OCI-LY1 (cell line): ENCODE measurements at regions not wholly inside any gene's neighbourhood (a gene's known extent, or its start where the extent isn't known, plus 50 kb on each side); places are given as distances from the start of the nearest gene placed in this dataset.

ENCODE experiments used
- H2AFZ ChIP-seq: fragments of 200-600 bp; sonication (generic), shearing (Covaris generic); 2 replicates; pipeline ENCODE4 v1.6.0; 2014; ENCODE audit warnings: antibody characterized with exemption, mild to moderate bottlenecking, low read length
- H3F3A ChIP-seq: fragments of 200-600 bp; sonication (generic), shearing (Covaris generic); 2 replicates; pipeline ENCODE4 v1.6.0; 2014; ENCODE audit warnings: mild to moderate bottlenecking, antibody characterized with exemption, low read length, moderate library complexity; ENCODE audit not compliant: insufficient read depth
- H3K27ac ChIP-seq: fragments of 200-600 bp; sonication (generic); 2 replicates; pipeline ENCODE4 v1.5.1; 2014; ENCODE audit warnings: low read length, mixed run types, mild to moderate bottlenecking, low read depth; ENCODE audit not compliant: poor library complexity, severe bottlenecking
- H3K27me3 ChIP-seq: fragments of 200-600 bp; sonication (generic); 2 replicates; pipeline ENCODE4 v1.6.0; 2014; ENCODE audit warnings: antibody characterized with exemption, mild to moderate bottlenecking, low read length, moderate library complexity; ENCODE audit not compliant: insufficient read depth
- H3K36me3 ChIP-seq: fragments of 200-600 bp; sonication (generic); 2 replicates; pipeline ENCODE4 v1.6.1; 2014; ENCODE audit warnings: mild to moderate bottlenecking, antibody characterized with exemption, low read length, moderate library complexity, mixed read lengths; ENCODE audit not compliant: insufficient read depth
- H3K4me1 ChIP-seq: fragments of 200-600 bp; sonication (generic); 2 replicates; pipeline ENCODE4 v1.5.1; 2014; ENCODE audit warnings: mild to moderate bottlenecking, low read length, moderate library complexity; ENCODE audit not compliant: insufficient read depth, severe bottlenecking
- H3K4me2 ChIP-seq: fragments of 200-600 bp; sonication (generic), shearing (Covaris generic); 2 replicates; pipeline ENCODE4 v1.6.1; 2014; ENCODE audit warnings: low read length
- H3K4me3 ChIP-seq: fragments of 200-600 bp; sonication (generic); 2 replicates; pipeline ENCODE4 v1.5.1; 2014; ENCODE audit warnings: low read length, low read depth, mild to moderate bottlenecking, mixed read lengths; ENCODE audit not compliant: poor library complexity, severe bottlenecking
- H3K79me2 ChIP-seq: fragments of 200-600 bp; shearing (Covaris generic); 2 replicates; pipeline ENCODE4 v1.6.1; 2016; ENCODE audit warnings: mixed run types, low read length, mixed read lengths; ENCODE audit not compliant: insufficient read depth
- H3K9ac ChIP-seq: fragments of 200-600 bp; sonication (generic), shearing (Covaris generic); 2 replicates; pipeline ENCODE4 v1.6.1; 2014; ENCODE audit warnings: mild to moderate bottlenecking, low read length, mixed read lengths
- H3K9me2 ChIP-seq: fragments of 200-600 bp; sonication (generic), shearing (Covaris generic); 2 replicates; pipeline ENCODE4 v1.6.1; 2014; ENCODE audit warnings: low read depth, mild to moderate bottlenecking, low read length, mixed read lengths
- H3K9me3 ChIP-seq: fragments of 200-600 bp; shearing (Covaris generic); 2 replicates; pipeline ENCODE4 v1.6.1; 2014; ENCODE audit warnings: low read length, mixed read lengths
- H4K20me1 ChIP-seq: fragments of 200-600 bp; sonication (generic), shearing (Covaris generic); 2 replicates; pipeline ENCODE4 v1.6.0; 2016; ENCODE audit warnings: mild to moderate bottlenecking, low read length; ENCODE audit not compliant: insufficient read depth
- CTCF ChIP-seq: fragments of 200-600 bp; sonication (generic), shearing (Covaris generic); IDR thresholded peaks from 2 replicates; pipeline ENCODE4 v1.5.1; 2017; ENCODE audit warnings: mild to moderate bottlenecking, antibody characterized with exemption, low read length, moderate library complexity, mixed read lengths
- EZH2 ChIP-seq: fragments of 200-600 bp; sonication (generic), shearing (Covaris generic); IDR thresholded peaks from 2 replicates; pipeline ENCODE4 v1.8.0; 2017; ENCODE audit warnings: borderline replicate concordance, mixed run types, mild to moderate bottlenecking, antibody characterized with exemption, low read length, moderate library complexity, mixed read lengths

- H3K4me2 ChIP-seq, result no peak overlapping the region
These were observed 238.0 kb upstream of the EOMES start for GRCh38 chr3:27960133-27960532.

GRCh38 chr3:27963519-27963918 is 241.4 kb upstream of the EOMES start:
- H2AFZ ChIP-seq, result no peak overlapping the region
- no peak overlapping the region for H3K9ac ChIP-seq
- H4K20me1 ChIP-seq, result no peaks in the 10 kb centered on the region
- H3K27ac ChIP-seq, result no peak overlapping the region
- no peak for TF ChIP-seq EZH2
- no peak for TF ChIP-seq CTCF
- no peaks in the 10 kb centered on the region for H3F3A ChIP-seq
- H3K9me2 ChIP-seq, result no peaks in the 10 kb centered on the region
- H3K36me3 ChIP-seq, result no peaks in the 10 kb centered on the region
- no peak overlapping the region for H3K4me3 ChIP-seq
- no peaks in the 10 kb centered on the region for H3K79me2 ChIP-seq
- no peak overlapping the region for H3K4me2 ChIP-seq
- no peaks in the 10 kb centered on the region for H3K9me3 ChIP-seq
- no peaks in the 10 kb centered on the region for H3K4me1 ChIP-seq
- no peaks in the 10 kb centered on the region for H3K27me3 ChIP-seq

More at GRCh38 chr3:27960133-27960532, 238.0 kb upstream of the EOMES start:
- Histone ChIP-seq H3K36me3 (no peaks in the 10 kb centered on the region), H3K9ac (no peak overlapping the region), H3K9me2 (no peaks in the 10 kb centered on the region), H3K27me3 (no peaks in the 10 kb centered on the region), H4K20me1 (no peaks in the 10 kb centered on the region), H3F3A (no peaks in the 10 kb centered on the region), H3K4me3 (no peak overlapping the region), H3K27ac (no peak overlapping the region), H3K79me2 (no peaks in the 10 kb centered on the region), H2AFZ (no peak overlapping the region), H3K4me1 (no peaks in the 10 kb centered on the region), H3K9me3 (no peaks in the 10 kb centered on the region)
- TF ChIP-seq EZH2, result no peak
- TF ChIP-seq CTCF, result no peak

- Histone ChIP-seq H3K79me2 (no peaks in the 10 kb centered on the region), H3F3A (no peaks in the 10 kb centered on the region), H3K27ac (no peak overlapping the region), H3K27me3 (no peaks in the 10 kb centered on the region), H2AFZ (no peak overlapping the region), H4K20me1 (no peaks in the 10 kb centered on the region), H3K9me3 (no peaks in the 10 kb centered on the region), H3K9me2 (no peaks in the 10 kb centered on the region), H3K4me3 (no peak overlapping the region), H3K4me2 (no peak overlapping the region), H3K9ac (no peak overlapping the region), H3K4me1 (no peaks in the 10 kb centered on the region), H3K36me3 (no peaks in the 10 kb centered on the region)
- TF ChIP-seq CTCF, result no peak
- TF ChIP-seq EZH2, result no peak
These were observed 249.5 kb upstream of the EOMES start for GRCh38 chr3:27971600-27971999.
